Adrenal gland (tissue), 9 donors: ENCODE measurements at regions not wholly inside any gene's neighbourhood (a gene's known extent, or its start where the extent isn't known, plus 50 kb on each side); places are given as distances from the start of the nearest gene placed in this dataset.

Experiments used
- DNase-seq, 7 donors: peaks; one replicate each; pipeline ENCODE4 v3.0.0-alpha.2; 2019 to 2020
- H3K27ac ChIP-seq, 5 donors: fragments of 200-600 bp; sonication (generic) in 4 of 5; 1 replicate in 3 of 5; 2 replicates in 2 of 5; pipeline versions ENCODE4 v1.5.1 to v1.8.0; 2016 to 2020; ENCODE audit warnings: mild to moderate bottlenecking in 1 of 5
- H3K27me3 ChIP-seq: fragments of 200-600 bp; 2 replicates; pipeline ENCODE4 v1.8.0; 2021
- H3K36me3 ChIP-seq, 2 donors: fragments of 200-600 bp; replicated peaks in 1 of 2; 1 replicate in 1 of 2; 2 replicates in 1 of 2; pipeline versions ENCODE4 v1.5.1 to v1.8.0; 2018 to 2022
- H3K4me1 ChIP-seq, 2 donors: fragments of 200-600 bp; replicated peaks in 1 of 2; 1 replicate in 1 of 2; 2 replicates in 1 of 2; pipeline versions ENCODE4 v1.5.1 to v1.8.0; 2018 to 2021
- H3K4me3 ChIP-seq, 4 donors: fragments of 200-600 bp; sonication (generic) in 3 of 4; one replicate each; pipeline ENCODE4 v1.5.1; 2016 to 2018
- H3K9me3 ChIP-seq, 3 donors: fragments of 200-600 bp; sonication (generic) in 1 of 3; replicated peaks in 1 of 3; 1 replicate in 2 of 3; 2 replicates in 1 of 3; pipeline versions ENCODE4 v1.5.1 to v1.8.0; 2016 to 2021
- POLR2A ChIP-seq, 2 donors: fragments of 450-650 bp; IDR thresholded peaks; one replicate each; pipeline ENCODE4 v1.6.1; 2017; ENCODE audit warnings: antibody characterized with exemption in 2 of 2, mild to moderate bottlenecking in 2 of 2, moderate library complexity in 1 of 2
- WGBS, 4 donors: extraction: QIAGEN DNeasy Blood & Tissue Kit in 2 of 4; methylation state at CpG; one replicate each; pipeline versions ENCODE4 v1.1.5 to v1.1.7; 2013 to 2017; 5-methylcytosine and 5-hydroxymethylcytosine counted together
- intact Hi-C, 2 donors: fragments of 100-400 bp; cut with DNase I; formaldehyde crosslinking; loops; one replicate each; pipeline versions ENCODE4 v1.14.1 to v1.15.0; 2022 to 2023
- TF ChIP-seq, protein P1 (sequence below), 6 experiments: fragments of 450-650 bp in 4 of 6; fragments of 200-600 bp in 2 of 6; sonication (generic) in 1 of 6; IDR thresholded peaks; 1 replicate in 5 of 6; 2 replicates in 1 of 6; pipeline versions ENCODE4 v1.5.1 to v1.8.0; 2016 to 2021; ENCODE audit warnings: antibody characterized with exemption in 6 of 6, mild to moderate bottlenecking in 2 of 6, moderate library complexity in 1 of 6
- donor health status: healthy with polysubstance abuse.
- donor health status: Bipolar disorder and iron deficiency.
- donor health status: DM: yes; HTN: yes; CAD: no.
- donor health status: DM: no; HTN: no; CAD: no.
- donor health status: DM: no; HTN: no; CAD: no.

DNA sequence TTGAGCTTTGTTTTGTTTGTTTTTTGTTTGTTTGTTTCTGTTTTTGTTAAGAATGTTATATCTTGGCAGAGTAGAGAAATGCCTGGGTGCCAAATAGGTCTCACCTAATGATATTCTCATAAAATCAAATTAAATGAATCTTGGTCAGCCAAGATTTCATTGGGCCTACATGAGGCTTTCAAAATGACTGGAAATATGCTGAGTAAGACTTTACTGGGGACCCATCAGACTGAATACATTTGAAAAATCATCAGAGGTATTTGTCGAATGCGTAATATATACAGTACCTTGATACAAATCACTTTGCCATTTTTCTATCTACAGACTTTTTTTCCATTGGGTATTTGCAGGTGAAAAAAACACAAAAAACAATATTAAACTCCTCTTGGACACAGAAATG lies 480.8 kb downstream of the CDH2 start:
- Histone ChIP-seq H3K4me3 (no peak overlapping the region), H3K27ac (no peak overlapping the region), H3K9me3 (no peaks in the 10 kb centered on the region), H3K4me1 (no peaks in the 10 kb centered on the region), H3K27me3 (no peaks in the 10 kb centered on the region), H3K36me3 (no peaks in the 10 kb centered on the region)
- intact Hi-C loops, result no loop called here
- 94 to 98% (median 96%) methylated on average over 2 of the region's 2 CpGs for WGBS, 4 donors
- no peak for TF ChIP-seq POLR2A (IDR thresholded peaks at IDR 0.05)
- TF ChIP-seq, protein P1, sequence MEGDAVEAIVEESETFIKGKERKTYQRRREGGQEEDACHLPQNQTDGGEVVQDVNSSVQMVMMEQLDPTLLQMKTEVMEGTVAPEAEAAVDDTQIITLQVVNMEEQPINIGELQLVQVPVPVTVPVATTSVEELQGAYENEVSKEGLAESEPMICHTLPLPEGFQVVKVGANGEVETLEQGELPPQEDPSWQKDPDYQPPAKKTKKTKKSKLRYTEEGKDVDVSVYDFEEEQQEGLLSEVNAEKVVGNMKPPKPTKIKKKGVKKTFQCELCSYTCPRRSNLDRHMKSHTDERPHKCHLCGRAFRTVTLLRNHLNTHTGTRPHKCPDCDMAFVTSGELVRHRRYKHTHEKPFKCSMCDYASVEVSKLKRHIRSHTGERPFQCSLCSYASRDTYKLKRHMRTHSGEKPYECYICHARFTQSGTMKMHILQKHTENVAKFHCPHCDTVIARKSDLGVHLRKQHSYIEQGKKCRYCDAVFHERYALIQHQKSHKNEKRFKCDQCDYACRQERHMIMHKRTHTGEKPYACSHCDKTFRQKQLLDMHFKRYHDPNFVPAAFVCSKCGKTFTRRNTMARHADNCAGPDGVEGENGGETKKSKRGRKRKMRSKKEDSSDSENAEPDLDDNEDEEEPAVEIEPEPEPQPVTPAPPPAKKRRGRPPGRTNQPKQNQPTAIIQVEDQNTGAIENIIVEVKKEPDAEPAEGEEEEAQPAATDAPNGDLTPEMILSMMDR (IDR thresholded peaks at IDR 0.05), result no peak
- no peak for DNase-seq

DNA sequence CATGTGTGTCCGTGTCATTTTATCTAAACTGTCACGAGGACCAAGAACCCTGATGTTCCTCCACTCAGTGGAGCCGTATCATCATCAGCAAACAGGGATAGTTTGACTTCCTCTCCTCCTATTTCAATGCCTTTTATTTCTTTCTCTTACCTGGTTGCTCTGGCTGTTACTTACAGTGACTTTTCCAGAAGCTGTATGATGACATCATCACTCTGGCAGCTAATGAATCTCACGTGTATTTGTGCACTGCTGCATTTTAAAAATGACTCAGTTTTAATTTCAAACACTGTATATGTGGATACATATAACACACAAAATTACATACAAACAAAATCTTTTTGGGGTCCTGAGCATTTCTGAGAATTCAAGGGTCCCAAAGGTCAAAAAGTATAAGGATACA lies 481.4 kb downstream of the CDH2 start:
- no peaks in the 10 kb centered on the region for H3K4me1 ChIP-seq
- H3K4me3 ChIP-seq, result no peak overlapping the region
- H3K36me3 ChIP-seq, result no peaks in the 10 kb centered on the region
- intact Hi-C loops, result no loop called here
- TF ChIP-seq POLR2A (IDR thresholded peaks at IDR 0.05), result no peak
- TF ChIP-seq, protein P1 (IDR thresholded peaks at IDR 0.05), result no peak
- H3K27ac ChIP-seq, result no peak overlapping the region
- 72 to 80% (median 75%) methylated on average over 4 of the region's 4 CpGs for WGBS, 4 donors
- H3K9me3 ChIP-seq, result no peaks in the 10 kb centered on the region
- no peaks in the 10 kb centered on the region for H3K27me3 ChIP-seq
- DNase-seq, result no peak

DNA sequence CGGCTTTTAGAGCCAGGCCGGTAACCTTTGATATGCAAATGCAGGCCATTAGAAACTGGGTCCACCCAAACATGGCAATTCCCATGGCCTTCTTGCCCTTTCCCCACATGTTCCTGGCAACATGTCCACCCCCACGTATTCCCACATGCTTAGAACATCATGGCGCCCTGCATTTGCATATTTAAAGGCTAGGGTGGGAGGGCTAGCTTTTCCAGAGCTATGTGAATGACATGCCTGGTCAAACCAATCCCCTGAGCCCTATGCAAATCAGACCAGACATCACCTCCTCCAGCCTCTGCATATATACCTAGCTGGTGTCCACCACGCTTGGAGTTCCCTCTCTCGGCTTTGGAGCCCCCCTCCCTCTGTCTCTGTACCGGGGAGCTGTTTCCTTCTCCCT lies 481.9 kb downstream of the CDH2 start:
- Histone ChIP-seq H3K4me3 (no peak overlapping the region), H3K9me3 (no peaks in the 10 kb centered on the region), H3K27me3 (no peaks in the 10 kb centered on the region), H3K4me1 (no peaks in the 10 kb centered on the region), H3K27ac (no peak overlapping the region), H3K36me3 (no peaks in the 10 kb centered on the region)
- intact Hi-C loops, result no loop called here
- TF ChIP-seq, protein P1 (IDR thresholded peaks at IDR 0.05), result no peak
- no peak for TF ChIP-seq POLR2A (IDR thresholded peaks at IDR 0.05)
- 86 to 90% (median 89%) methylated on average over 7 of the region's 7 CpGs for WGBS, 4 donors
- no peak for DNase-seq

DNA sequence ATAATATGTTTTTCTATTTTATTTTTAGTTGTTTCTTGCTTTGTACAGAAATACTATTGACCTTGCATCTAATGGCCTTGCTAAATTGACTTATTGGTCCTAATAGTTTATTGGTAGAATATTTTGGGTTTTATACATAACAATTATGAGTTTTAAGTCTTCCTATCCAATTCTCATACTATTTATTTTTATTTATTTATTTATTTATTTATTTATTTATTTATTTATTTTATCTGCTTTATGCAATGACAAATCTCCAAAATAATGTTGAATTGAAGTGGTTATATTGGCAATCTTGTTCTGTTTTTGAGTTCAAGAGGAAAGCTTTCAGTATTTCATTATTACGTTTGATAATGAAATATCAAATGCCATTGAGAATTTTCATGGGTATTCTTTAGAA lies 488.3 kb downstream of the CDH2 start:
- no peaks in the 10 kb centered on the region for H3K36me3 ChIP-seq
- H3K27ac ChIP-seq, result no peak overlapping the region
- WGBS, 4 donors, result 77 to 89% (median 82%) methylated on average over 1 of the region's 1 CpG
- TF ChIP-seq, protein P1 (IDR thresholded peaks at IDR 0.05), result no peak
- peaks cover 0 to 3% (median 0%) of the 10 kb centered on the region in 3 donors for H3K9me3 ChIP-seq
- no peaks in the 10 kb centered on the region for H3K27me3 ChIP-seq
- no peak for DNase-seq
- H3K4me1 ChIP-seq, result no peaks in the 10 kb centered on the region
- intact Hi-C loops, result loop anchor here in 1 of 2 donors (10.0 kb wide), 1 partner anchor 56 kb away; no protein-coding TSS in a partner anchor
- no peak overlapping the region for H3K4me3 ChIP-seq
